ENCODE measurements at regions not wholly inside any gene's neighbourhood (a gene's known extent, or its start where the extent isn't known, plus 50 kb on each side); places are given as distances from the start of the nearest gene placed in this dataset.

GRCh38 chr7:121448429-121448828 lies 52.3 kb upstream of the FAM3C start:
- TF ChIP-seq CTCF (conservative IDR thresholded peaks at IDR 0.05) = no peak
- H3K27ac ChIP-seq = no peak overlapping the region

GRCh38 chr7:121447911-121448300 lies 51.8 kb upstream of the FAM3C start:
- no peak for TF ChIP-seq CTCF (conservative IDR thresholded peaks at IDR 0.05)

GRCh38 chr7:121447243-121447910 lies 51.3 kb upstream of the FAM3C start:
- no peak for TF ChIP-seq CTCF (conservative IDR thresholded peaks at IDR 0.05)
- H3K27ac ChIP-seq = no peak overlapping the region

More at GRCh38 chr7:121447911-121448300, 51.8 kb upstream of the FAM3C start:
- no peak overlapping the region for H3K27ac ChIP-seq

- no peak for TF ChIP-seq CTCF (conservative IDR thresholded peaks at IDR 0.05)
- no peak overlapping the region for H3K27ac ChIP-seq
These were observed 50.4 kb upstream of the FAM3C start for GRCh38 chr7:121446526-121446925.
